MCF 10A (cell line): ENCODE measurements at regions not wholly inside any gene's neighbourhood (a gene's known extent, or its start where the extent isn't known, plus 50 kb on each side); places are given as distances from the start of the nearest gene placed in this dataset.

ENCODE experiments used
- BruUV-seq: library from RNA; stranded (reverse); fragments of 400-500 nt; replicated peaks from 2 replicates; lab custom pipeline; 2021; lab: Mats Ljungman, UMichigan
- CTCF ChIA-PET: fragments of 300-600 bp; sonication (Branson Sonifier 250); formaldehyde crosslinking; extraction: SDS; loops from one replicate; lab custom pipeline; 2021; ENCODE audit warnings: antibody characterized with exemption, inconsistent platforms; lab: Yijun Ruan, JAX
- POLR2A ChIA-PET: fragments of 300-600, 350-650 bp; sonication (Branson Sonifier 250); formaldehyde crosslinking; extraction: SDS; loops from one replicate; lab custom pipeline; 2020; ENCODE audit warnings: antibody characterized with exemption, inconsistent platforms; lab: Yijun Ruan, JAX
- DNase-seq: peaks from one replicate; pipeline ENCODE4 v3.0.0-alpha.2; 2018; ENCODE audit not compliant: unreplicated experiment
- H3K27ac Mint-ChIP-seq: one replicate; pipeline ENCODE4 v1.8.0; 2022; ENCODE audit warnings: mild to moderate bottlenecking, low read depth, mixed read lengths; ENCODE audit not compliant: unreplicated experiment
- H3K27me3 Mint-ChIP-seq: one replicate; pipeline ENCODE4 v1.8.0; 2022; ENCODE audit warnings: mixed read lengths; ENCODE audit not compliant: insufficient read depth, unreplicated experiment
- H3K36me3 Mint-ChIP-seq: one replicate; pipeline ENCODE4 v1.8.0; 2022; ENCODE audit warnings: mild to moderate bottlenecking, moderate library complexity, mixed read lengths; ENCODE audit not compliant: insufficient read depth, unreplicated experiment
- H3K4me1 Mint-ChIP-seq: one replicate; pipeline ENCODE4 v1.8.0; 2022; ENCODE audit warnings: mixed read lengths; ENCODE audit not compliant: insufficient read depth, unreplicated experiment
- H3K4me3 Mint-ChIP-seq: one replicate; pipeline ENCODE4 v1.8.0; 2022; ENCODE audit warnings: mild to moderate bottlenecking, moderate library complexity, mixed read lengths; ENCODE audit not compliant: unreplicated experiment
- H3K9me3 Mint-ChIP-seq: one replicate; pipeline ENCODE4 v1.8.0; 2022; ENCODE audit warnings: mixed read lengths; ENCODE audit not compliant: unreplicated experiment
- intact Hi-C: fragments of 100-400 bp; cut with micrococcal nuclease; formaldehyde crosslinking; loops from 2 replicates; pipeline ENCODE4 v1.14.1; 2022
- TF ChIP-seq, protein P1 (sequence below): fragments of 200-600 bp; IDR thresholded peaks from one replicate; pipeline ENCODE4 v1.8.0; 2022; ENCODE audit warnings: antibody characterized with exemption, mild to moderate bottlenecking; ENCODE audit not compliant: unreplicated experiment

DNA sequence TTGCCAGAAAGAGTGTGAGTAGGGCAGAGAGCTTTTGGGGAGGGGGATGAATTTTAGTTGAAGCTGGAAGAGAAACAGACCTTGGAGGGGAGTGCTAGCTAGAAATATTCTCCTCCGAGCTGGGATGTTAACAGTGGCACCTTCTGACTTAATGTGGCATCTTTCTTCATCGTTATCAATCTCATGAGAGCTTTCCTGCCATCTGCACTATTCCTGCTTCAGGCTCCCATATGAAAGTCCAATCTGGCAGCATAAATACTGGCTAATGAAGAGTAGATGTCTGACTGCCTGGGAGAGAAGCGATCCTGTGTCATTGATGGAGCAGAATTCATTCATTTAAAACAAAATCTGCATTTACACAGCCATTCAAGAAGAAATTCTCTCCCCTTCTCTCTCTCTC, 284.5 kb downstream of the TMEM38B start:
- no peak overlapping the region for H3K4me3 Mint-ChIP-seq
- CTCF ChIA-PET = interaction anchor here (0.6 kb wide), 1 partner anchor 11 kb away, joined by 3 read pairs; no protein-coding TSS in a partner anchor
- TF ChIP-seq, protein P1, sequence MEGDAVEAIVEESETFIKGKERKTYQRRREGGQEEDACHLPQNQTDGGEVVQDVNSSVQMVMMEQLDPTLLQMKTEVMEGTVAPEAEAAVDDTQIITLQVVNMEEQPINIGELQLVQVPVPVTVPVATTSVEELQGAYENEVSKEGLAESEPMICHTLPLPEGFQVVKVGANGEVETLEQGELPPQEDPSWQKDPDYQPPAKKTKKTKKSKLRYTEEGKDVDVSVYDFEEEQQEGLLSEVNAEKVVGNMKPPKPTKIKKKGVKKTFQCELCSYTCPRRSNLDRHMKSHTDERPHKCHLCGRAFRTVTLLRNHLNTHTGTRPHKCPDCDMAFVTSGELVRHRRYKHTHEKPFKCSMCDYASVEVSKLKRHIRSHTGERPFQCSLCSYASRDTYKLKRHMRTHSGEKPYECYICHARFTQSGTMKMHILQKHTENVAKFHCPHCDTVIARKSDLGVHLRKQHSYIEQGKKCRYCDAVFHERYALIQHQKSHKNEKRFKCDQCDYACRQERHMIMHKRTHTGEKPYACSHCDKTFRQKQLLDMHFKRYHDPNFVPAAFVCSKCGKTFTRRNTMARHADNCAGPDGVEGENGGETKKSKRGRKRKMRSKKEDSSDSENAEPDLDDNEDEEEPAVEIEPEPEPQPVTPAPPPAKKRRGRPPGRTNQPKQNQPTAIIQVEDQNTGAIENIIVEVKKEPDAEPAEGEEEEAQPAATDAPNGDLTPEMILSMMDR = no peak
- POLR2A ChIA-PET = no interaction called here
- no peak for DNase-seq
- intact Hi-C loops = no loop called here
- no TSS peak for BruUV-seq
- no peaks in the 10 kb centered on the region for H3K4me1 Mint-ChIP-seq
- peaks cover 12% of the 10 kb centered on the region for H3K9me3 Mint-ChIP-seq
- H3K27ac Mint-ChIP-seq = no peak overlapping the region
- no peaks in the 10 kb centered on the region for H3K36me3 Mint-ChIP-seq
- H3K27me3 Mint-ChIP-seq = no peaks in the 10 kb centered on the region

DNA sequence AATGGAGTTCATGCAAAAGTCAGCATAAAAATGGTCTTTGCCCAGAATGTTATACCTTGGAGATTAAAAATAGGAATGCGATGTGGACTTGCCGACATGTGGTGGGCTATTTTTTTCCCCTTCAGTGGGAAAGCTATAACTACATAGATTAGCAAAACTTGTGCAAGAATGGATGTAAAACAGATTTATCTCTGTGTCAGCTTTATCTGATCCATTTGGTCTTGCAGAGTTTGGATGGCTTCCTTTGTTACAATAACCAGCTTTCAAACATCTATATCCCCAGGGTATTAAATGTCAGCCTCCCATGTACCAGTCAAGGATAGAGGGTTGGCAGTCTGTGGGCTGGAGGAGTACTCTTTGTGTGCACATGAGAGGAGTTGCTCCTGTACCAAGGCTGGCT, 284.9 kb downstream of the TMEM38B start:
- POLR2A ChIA-PET = no interaction called here
- peaks cover 17% of the 10 kb centered on the region for H3K9me3 Mint-ChIP-seq
- no peak overlapping the region for H3K4me3 Mint-ChIP-seq
- DNase-seq = no peak
- CTCF ChIA-PET = interaction anchor here (0.6 kb wide), 1 partner anchor 106 kb away, joined by 3 read pairs; no protein-coding TSS in a partner anchor
- intact Hi-C loops = no loop called here
- H3K4me1 Mint-ChIP-seq = no peaks in the 10 kb centered on the region
- no peaks in the 10 kb centered on the region for H3K36me3 Mint-ChIP-seq
- no peak overlapping the region for H3K27ac Mint-ChIP-seq
- no peaks in the 10 kb centered on the region for H3K27me3 Mint-ChIP-seq
- TF ChIP-seq, protein P1 = no peak
- no TSS peak for BruUV-seq

DNA sequence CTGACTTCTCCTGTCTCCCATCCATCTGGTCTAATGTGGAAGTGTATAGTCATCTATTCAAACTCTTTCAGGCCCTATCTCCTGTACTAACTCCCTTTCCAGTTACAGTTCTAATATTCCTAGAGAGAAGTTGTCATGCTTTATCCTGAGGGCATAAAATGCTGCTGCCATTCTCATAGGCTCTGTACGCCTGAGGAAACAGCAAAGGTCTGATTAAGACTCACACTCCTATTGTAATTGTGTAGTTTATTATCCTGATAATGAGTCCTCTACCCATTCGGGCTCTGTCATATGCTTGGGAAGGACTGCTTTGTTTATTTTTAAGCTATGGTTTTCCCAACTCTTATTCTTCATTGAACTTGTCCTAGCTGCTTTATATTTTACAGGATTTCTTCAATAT, 290.4 kb downstream of the TMEM38B start:
- intact Hi-C loops = no loop called here

DNA sequence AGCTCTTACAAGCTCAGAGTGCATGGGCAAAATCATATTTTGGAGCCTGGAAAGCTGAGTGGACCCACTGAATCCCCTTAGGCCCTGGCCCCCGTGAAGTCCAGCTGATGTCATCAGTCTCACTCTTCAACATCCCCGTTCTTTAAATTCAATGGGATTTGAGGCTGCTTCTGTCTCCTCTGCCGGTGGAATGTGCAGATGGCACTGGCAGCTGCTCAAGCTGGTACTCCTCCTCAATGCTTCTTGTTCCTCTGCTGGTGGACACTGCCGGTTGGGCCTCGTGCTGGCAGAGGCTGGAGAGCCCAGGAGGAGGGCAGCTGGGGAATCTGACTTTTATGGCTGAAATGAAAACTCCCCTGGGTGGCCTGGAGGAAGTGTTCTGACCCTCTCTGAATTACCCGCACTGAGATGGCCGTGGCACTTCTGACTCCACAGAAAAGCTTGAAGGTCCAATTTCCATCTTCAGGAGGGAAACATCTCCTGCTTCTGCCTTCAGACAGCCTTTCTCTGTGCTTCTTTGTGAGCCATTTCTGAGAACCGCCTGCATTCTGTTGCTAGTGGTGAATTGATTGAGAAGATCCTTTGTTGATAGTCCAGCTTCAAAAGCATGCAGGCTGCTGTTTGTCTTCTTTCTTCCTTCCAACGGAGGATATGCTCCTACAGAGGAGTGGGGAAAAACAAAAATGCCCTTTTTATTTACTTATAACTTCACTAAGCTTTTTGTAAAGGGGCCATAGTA, 298.9 kb downstream of the TMEM38B start:
- Mint-ChIP-seq H3K9me3 (peaks cover 1% of the 10 kb centered on the region), H3K27me3 (no peaks in the 10 kb centered on the region), H3K27ac (no peak overlapping the region), H3K4me1 (no peaks in the 10 kb centered on the region), H3K36me3 (no peaks in the 10 kb centered on the region), H3K4me3 (no peak overlapping the region)
- POLR2A ChIA-PET = interaction anchor here (0.6 kb wide), 1 partner anchor 651 kb away, joined by 3 read pairs; no protein-coding TSS in a partner anchor
- intact Hi-C loops = no loop called here
- CTCF ChIA-PET = interaction anchor here (0.6 kb wide), 1 partner anchor 99 kb away, joined by 3 read pairs; no protein-coding TSS in a partner anchor
- DNase-seq = no peak
- BruUV-seq = no TSS peak
- TF ChIP-seq, protein P1 = no peak

More for the DNA sequence above, 290.4 kb downstream of the TMEM38B start:
- BruUV-seq = no TSS peak
- Mint-ChIP-seq H3K4me1 (no peaks in the 10 kb centered on the region), H3K36me3 (no peaks in the 10 kb centered on the region), H3K9me3 (peaks cover 22% of the 10 kb centered on the region), H3K27ac (no peak overlapping the region), H3K27me3 (no peaks in the 10 kb centered on the region), H3K4me3 (no peak overlapping the region)
- ChIA-PET CTCF (interaction anchor here (0.5 to 1.1 kb wide), 3 partner anchors 12 to 852 kb away, joined by 3 to 6 read pairs (median 4); no protein-coding TSS in a partner anchor), POLR2A (no interaction called here)
- no peak for DNase-seq
- TF ChIP-seq, protein P1 = no peak
